Thymus (tissue), 11 donors: ENCODE measurements at regions not wholly inside any gene's neighbourhood (a gene's known extent, or its start where the extent isn't known, plus 50 kb on each side); places are given as distances from the start of the nearest gene placed in this dataset.
"Not testable (repeated sequence)": the region's sequence is repeated elsewhere in the genome, so short reads cannot be mapped to it uniquely, and the experiment has no call there.

ENCODE experiments used
- DNase-seq, 9 donors: peaks; one replicate each; pipeline ENCODE4 v3.0.0-alpha.2; 2013; ENCODE audit warnings: low spot score in 9 of 9, low read depth in 6 of 9, missing footprints in 1 of 9
- H3K27ac ChIP-seq, 2 donors: one replicate each; pipeline ENCODE4 v1.5.1; 2013; ENCODE audit warnings: control low read depth in 1 of 2, low read depth in 1 of 2, low read length in 1 of 2, mild to moderate bottlenecking in 1 of 2, moderate library complexity in 1 of 2
- H3K27me3 ChIP-seq, 2 donors: one replicate each; pipeline ENCODE4 v1.5.1; 2013; ENCODE audit warnings: low read length in 1 of 2; ENCODE audit not compliant: control insufficient read depth in 2 of 2, insufficient read depth in 1 of 2
- H3K36me3 ChIP-seq, 2 donors: one replicate each; pipeline ENCODE4 v1.5.1; 2013; ENCODE audit warnings: low read length in 1 of 2, mild to moderate bottlenecking in 1 of 2, moderate library complexity in 1 of 2; ENCODE audit not compliant: control insufficient read depth in 2 of 2, insufficient read depth in 2 of 2
- H3K4me1 ChIP-seq, 2 donors: one replicate each; pipeline ENCODE4 v1.5.1; 2013; ENCODE audit warnings: low read length in 2 of 2; ENCODE audit not compliant: control insufficient read depth in 2 of 2, insufficient read depth in 2 of 2
- H3K4me3 ChIP-seq, 2 donors: one replicate each; pipeline ENCODE4 v1.5.1; 2013; ENCODE audit warnings: low read length in 2 of 2, control low read depth in 1 of 2, mild to moderate bottlenecking in 1 of 2
- H3K9me3 ChIP-seq, 2 donors: one replicate each; pipeline ENCODE4 v1.5.1; 2013; ENCODE audit warnings: low read length in 1 of 2, mild to moderate bottlenecking in 1 of 2; ENCODE audit not compliant: control insufficient read depth in 2 of 2, insufficient read depth in 1 of 2
- WGBS: extraction: QIAGEN DNeasy Blood & Tissue Kit; methylation state at CpG from one replicate; pipeline ENCODE4 v1.1.7; 2013; 5-methylcytosine and 5-hydroxymethylcytosine counted together
- donor health status: healthy.

- DNase-seq, H3K27ac ChIP-seq, H3K27me3 ChIP-seq, H3K4me1 ChIP-seq, H3K4me3 ChIP-seq, H3K9me3 ChIP-seq, H3K36me3 ChIP-seq: not testable (repeated sequence)
- 94% methylated on average over 12 of the region's 12 CpGs for WGBS
These were observed 106.7 kb downstream of the MFAP3L start for GRCh38 chr4:169919194-169920124.

DNA sequence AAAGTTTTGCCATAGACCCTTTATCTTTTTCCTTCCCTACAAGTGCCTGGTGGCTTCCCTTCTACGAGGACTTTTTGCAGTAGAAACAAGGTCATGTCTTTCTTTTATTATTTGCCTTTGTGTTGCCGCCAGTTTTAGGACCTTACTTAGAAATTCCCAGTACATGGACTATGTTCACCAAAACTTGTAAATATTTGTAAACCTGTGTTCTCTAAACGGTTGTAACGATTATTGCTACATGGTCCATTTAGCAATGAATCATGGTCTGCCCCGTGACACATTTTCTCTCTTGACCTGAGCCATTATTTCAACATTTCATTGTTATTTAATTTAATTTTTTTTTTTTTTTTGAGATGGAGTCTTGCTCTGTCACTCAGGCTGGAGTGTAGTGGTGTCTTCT lies 110.7 kb downstream of the MFAP3L start:
- Histone ChIP-seq H3K4me3 (no peak overlapping the region), H3K36me3 (no peaks in the 10 kb centered on the region), H3K4me1 (no peaks in the 10 kb centered on the region), H3K27ac (no peak overlapping the region), H3K27me3 (no peaks in the 10 kb centered on the region), H3K9me3 (peaks cover 0 to 3% of the 10 kb centered on the region in 2 donors)
- 96% methylated on average over 5 of the region's 5 CpGs for WGBS
- DNase-seq, result no peak

DNA sequence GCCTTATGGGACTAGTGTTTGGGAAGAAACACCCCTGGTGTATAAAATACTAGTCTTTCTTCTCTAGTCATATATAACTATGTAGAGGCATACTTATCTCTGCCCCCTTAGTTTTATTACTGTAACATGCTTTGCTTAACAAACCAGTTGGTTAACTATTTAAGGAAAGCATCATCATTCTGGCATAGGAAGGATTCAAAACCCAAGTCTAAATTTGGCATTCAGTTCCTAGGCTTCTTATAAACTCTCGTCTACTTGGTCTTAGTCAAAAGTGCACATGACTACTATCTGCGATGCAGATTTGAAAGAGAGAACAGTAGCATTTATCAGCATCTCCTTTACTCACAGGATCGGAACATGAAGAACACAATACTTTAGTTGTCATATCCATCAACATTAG lies 111.3 kb downstream of the MFAP3L start:
- WGBS, result 97% methylated on average over 3 of the region's 3 CpGs
- H3K4me1 ChIP-seq, result no peaks in the 10 kb centered on the region
- DNase-seq, result no peak
- no peaks in the 10 kb centered on the region for H3K27me3 ChIP-seq
- no peaks in the 10 kb centered on the region for H3K36me3 ChIP-seq
- H3K27ac ChIP-seq, result no peak overlapping the region
- H3K4me3 ChIP-seq, result no peak overlapping the region
- peaks cover 0 to 3% of the 10 kb centered on the region in 2 donors for H3K9me3 ChIP-seq

DNA sequence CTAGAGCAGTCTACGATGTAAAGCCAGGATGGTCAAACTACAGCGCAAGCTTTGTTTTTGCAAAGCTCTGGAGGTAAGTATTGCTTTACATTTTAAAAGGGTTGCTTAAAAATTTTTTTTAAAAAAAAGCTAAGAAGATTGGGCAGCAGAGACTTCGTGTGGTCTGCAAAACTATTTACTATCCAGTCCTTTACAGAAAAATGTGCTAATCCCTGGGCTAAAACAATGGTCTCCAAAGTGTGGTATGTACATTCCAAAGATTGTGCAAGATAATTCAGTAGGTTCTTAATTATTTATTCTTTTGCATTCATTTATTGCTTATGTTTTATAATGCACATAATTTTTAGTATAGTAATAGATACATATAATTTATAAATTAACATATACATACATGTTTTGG lies 113.2 kb downstream of the MFAP3L start:
- H3K9me3 ChIP-seq, result peaks cover 0 to 3% of the 10 kb centered on the region in 2 donors
- WGBS, result 97% methylated on average over 3 of the region's 3 CpGs
- H3K4me1 ChIP-seq, result no peaks in the 10 kb centered on the region
- DNase-seq, result no peak
- H3K27me3 ChIP-seq, result no peaks in the 10 kb centered on the region
- H3K27ac ChIP-seq, result no peak overlapping the region
- H3K4me3 ChIP-seq, result no peak overlapping the region
- H3K36me3 ChIP-seq, result no peaks in the 10 kb centered on the region

DNA sequence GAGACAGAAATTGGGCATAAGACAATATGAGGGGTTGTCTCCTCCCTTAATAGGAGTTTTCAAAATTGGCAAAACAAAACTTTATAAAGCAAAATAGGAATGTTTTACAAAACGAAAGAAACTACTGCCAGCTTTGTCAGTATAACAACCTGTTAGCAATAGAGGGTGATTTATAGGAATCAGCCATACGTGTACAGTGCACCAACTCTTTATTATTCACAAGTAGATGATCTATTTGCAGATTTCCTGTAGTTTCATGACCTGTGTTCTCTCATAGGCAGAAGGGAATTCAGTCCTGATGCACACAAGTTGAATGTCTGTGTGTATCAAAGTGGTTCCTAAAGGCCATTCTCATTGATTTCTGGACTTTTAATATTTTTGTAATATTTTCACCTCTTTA lies 116.3 kb downstream of the MFAP3L start:
- H3K9me3 ChIP-seq, result no peaks in the 10 kb centered on the region
- H3K27ac ChIP-seq, result no peak overlapping the region
- no peaks in the 10 kb centered on the region for H3K27me3 ChIP-seq
- no peaks in the 10 kb centered on the region for H3K36me3 ChIP-seq
- no peak overlapping the region for H3K4me3 ChIP-seq
- no peaks in the 10 kb centered on the region for H3K4me1 ChIP-seq
- no peak for DNase-seq
- WGBS, result 66% methylated on average over 2 of the region's 2 CpGs

DNA sequence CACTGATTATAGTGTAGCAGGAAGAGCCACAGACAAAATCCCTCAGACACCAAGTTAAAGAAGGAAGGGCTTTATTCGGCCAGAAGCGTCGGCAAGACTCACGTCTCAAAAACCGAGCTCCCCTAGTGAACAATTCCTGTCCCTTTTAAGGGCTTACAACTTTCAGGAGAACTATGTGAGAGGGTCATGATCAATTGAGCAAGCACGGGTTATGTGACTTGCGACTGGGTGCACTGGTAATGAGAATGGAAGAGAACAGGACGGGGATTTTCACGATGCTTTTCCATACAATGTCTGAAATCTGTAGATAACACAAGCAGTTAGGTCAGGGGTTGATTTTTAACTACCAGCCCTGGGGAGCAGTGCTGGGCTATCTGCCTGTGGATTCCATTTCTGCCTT lies 116.7 kb downstream of the MFAP3L start:
- Histone ChIP-seq H3K4me3 (no peak overlapping the region), H3K9me3 (no peaks in the 10 kb centered on the region), H3K27me3 (no peaks in the 10 kb centered on the region), H3K4me1 (no peaks in the 10 kb centered on the region), H3K27ac (no peak overlapping the region), H3K36me3 (no peaks in the 10 kb centered on the region)
- no peak for DNase-seq
- WGBS, result 87% methylated on average over 9 of the region's 9 CpGs

DNA sequence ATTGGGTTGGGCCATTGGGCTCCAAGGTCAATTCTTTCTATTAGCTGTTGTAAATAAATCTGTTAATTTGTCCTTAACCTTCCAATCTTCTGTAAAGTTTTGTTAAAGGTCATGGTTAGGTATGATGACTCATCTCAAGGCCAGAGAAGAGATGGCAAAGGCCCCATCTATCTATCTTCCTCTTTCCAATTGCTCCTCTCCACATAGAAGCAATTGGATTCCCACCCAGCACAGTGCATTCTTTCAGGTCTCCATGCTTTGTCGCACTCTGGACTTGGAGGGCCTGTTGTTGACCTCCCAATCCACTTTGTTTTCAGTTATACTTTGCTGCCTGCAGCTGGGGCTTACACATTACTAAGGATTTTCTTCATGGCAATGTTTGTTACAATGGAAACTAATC lies 118.5 kb downstream of the MFAP3L start:
- 94% methylated on average over 1 of the region's 1 CpG for WGBS
- Histone ChIP-seq H3K4me1 (no peaks in the 10 kb centered on the region), H3K36me3 (no peaks in the 10 kb centered on the region), H3K4me3 (no peak overlapping the region), H3K9me3 (no peaks in the 10 kb centered on the region), H3K27ac (no peak overlapping the region), H3K27me3 (no peaks in the 10 kb centered on the region)
- no peak for DNase-seq

DNA sequence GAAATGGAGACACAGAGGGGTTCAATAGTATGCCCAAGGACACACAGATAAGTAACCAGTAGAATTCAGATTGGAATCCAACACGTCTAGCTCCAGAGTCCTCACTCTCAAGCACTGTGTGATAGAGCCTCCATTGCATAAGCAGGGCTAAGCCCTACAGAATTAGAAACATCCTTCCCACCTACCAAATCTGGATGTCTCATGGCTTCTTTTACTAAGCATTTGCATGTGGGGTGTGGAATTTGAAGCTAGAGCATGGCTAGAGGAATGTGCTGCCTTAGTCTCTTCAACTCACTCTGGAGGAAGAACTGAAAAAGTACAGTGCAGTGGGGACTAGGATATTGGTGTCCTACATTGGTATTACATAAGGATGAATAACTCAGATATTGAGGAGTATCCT lies 119.4 kb downstream of the MFAP3L start:
- Histone ChIP-seq H3K36me3 (no peaks in the 10 kb centered on the region), H3K4me3 (no peak overlapping the region), H3K4me1 (no peaks in the 10 kb centered on the region), H3K27me3 (no peaks in the 10 kb centered on the region), H3K27ac (no peak overlapping the region), H3K9me3 (no peaks in the 10 kb centered on the region)
- 96% methylated on average over 1 of the region's 1 CpG for WGBS
- DNase-seq, result no peak

DNA sequence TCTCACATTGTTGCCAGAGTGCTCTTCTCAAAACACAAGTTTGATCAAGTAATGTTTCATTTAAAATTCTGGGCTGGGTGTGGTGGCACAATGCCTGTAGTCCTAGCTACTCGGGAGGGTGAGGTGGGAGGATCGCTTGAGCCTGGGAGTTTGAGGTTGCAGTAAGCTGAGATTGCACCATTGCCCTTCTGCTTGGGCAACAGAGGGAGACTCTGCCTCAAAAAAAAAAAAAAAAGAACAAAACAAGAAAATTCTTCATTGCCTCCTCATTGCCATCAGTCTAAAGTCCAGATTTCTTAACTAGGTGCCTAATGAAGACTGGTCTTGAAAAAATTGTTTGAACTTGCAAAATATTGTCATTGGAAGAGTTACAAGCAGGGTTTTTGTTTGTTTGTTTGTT lies 120.1 kb downstream of the MFAP3L start:
- no peaks in the 10 kb centered on the region for H3K27me3 ChIP-seq
- no peak overlapping the region for H3K27ac ChIP-seq
- H3K4me1 ChIP-seq, result no peaks in the 10 kb centered on the region
- 97% methylated on average over 2 of the region's 2 CpGs for WGBS
- no peak overlapping the region for H3K4me3 ChIP-seq
- no peak for DNase-seq
- H3K9me3 ChIP-seq, result no peaks in the 10 kb centered on the region
- no peaks in the 10 kb centered on the region for H3K36me3 ChIP-seq
